ENCODE measurements at regions not wholly inside any gene's neighbourhood (a gene's known extent, or its start where the extent isn't known, plus 50 kb on each side); places are given as distances from the start of the nearest gene placed in this dataset.

GRCh38 chr18:73163236-73163635 lies 295.4 kb upstream of the NETO1 start:
- no peak for DNase-seq (ENCODE audit: low spot score)
- Mint-ChIP-seq H3K27me3 (ENCODE audit: low read depth) (no peaks in the 10 kb centered on the region), H3K36me3 (ENCODE audit: low read depth) (no peaks in the 10 kb centered on the region), H3K4me1 (ENCODE audit: low read depth) (no peaks in the 10 kb centered on the region), H3K27ac (ENCODE audit: unreplicated experiment) (no peak overlapping the region), H3K9me3 (ENCODE audit: low read depth) (peaks cover 4% of the 10 kb centered on the region), H3K4me3 (ENCODE audit: unreplicated experiment) (no peak overlapping the region)
- no peak for TF ChIP-seq CTCF (IDR thresholded peaks at IDR 0.05)

- Mint-ChIP-seq H3K9me3 (ENCODE audit: low read depth) (no peaks in the 10 kb centered on the region), H3K27me3 (ENCODE audit: low read depth) (no peaks in the 10 kb centered on the region), H3K27ac (ENCODE audit: unreplicated experiment) (no peak overlapping the region), H3K4me1 (ENCODE audit: low read depth) (peaks cover 8% of the 10 kb centered on the region), H3K36me3 (ENCODE audit: low read depth) (no peaks in the 10 kb centered on the region), H3K4me3 (ENCODE audit: unreplicated experiment) (no peak overlapping the region)
- DNase-seq (ENCODE audit: low spot score), result no peak
- no peak for TF ChIP-seq CTCF (IDR thresholded peaks at IDR 0.05)
Observed at GRCh38 chr18:73156117-73156516, 288.3 kb upstream of the NETO1 start.

GRCh38 chr18:73153271-73153670 lies 285.5 kb upstream of the NETO1 start:
- no peak overlapping the region for H3K4me3 Mint-ChIP-seq (ENCODE audit: unreplicated experiment)
- no peak overlapping the region for H3K27ac Mint-ChIP-seq (ENCODE audit: unreplicated experiment)
- no peaks in the 10 kb centered on the region for H3K36me3 Mint-ChIP-seq (ENCODE audit: low read depth)
- H3K9me3 Mint-ChIP-seq (ENCODE audit: low read depth), result no peaks in the 10 kb centered on the region
- H3K27me3 Mint-ChIP-seq (ENCODE audit: low read depth), result peaks cover 1% of the 10 kb centered on the region
- H3K4me1 Mint-ChIP-seq (ENCODE audit: low read depth), result peaks cover 10% of the 10 kb centered on the region
- TF ChIP-seq CTCF (IDR thresholded peaks at IDR 0.05), result no peak
- no peak for DNase-seq (ENCODE audit: low spot score)

GRCh38 chr18:73151086-73151485 lies 283.3 kb upstream of the NETO1 start:
- H3K4me3 Mint-ChIP-seq (ENCODE audit: unreplicated experiment), result no peak overlapping the region
- no peak for TF ChIP-seq CTCF (IDR thresholded peaks at IDR 0.05)
- no peak overlapping the region for H3K27ac Mint-ChIP-seq (ENCODE audit: unreplicated experiment)
- H3K27me3 Mint-ChIP-seq (ENCODE audit: low read depth), result peaks cover 1% of the 10 kb centered on the region
- H3K4me1 Mint-ChIP-seq (ENCODE audit: low read depth), result peaks cover 10% of the 10 kb centered on the region
- DNase-seq (ENCODE audit: low spot score), result no peak
- H3K36me3 Mint-ChIP-seq (ENCODE audit: low read depth), result no peaks in the 10 kb centered on the region
- H3K9me3 Mint-ChIP-seq (ENCODE audit: low read depth), result no peaks in the 10 kb centered on the region

- DNase-seq (ENCODE audit: low spot score), result no peak
- no peak overlapping the region for H3K4me3 Mint-ChIP-seq (ENCODE audit: unreplicated experiment)
- H3K4me1 Mint-ChIP-seq (ENCODE audit: low read depth), result peaks cover 10% of the 10 kb centered on the region
- TF ChIP-seq CTCF (IDR thresholded peaks at IDR 0.05), result peak; percentile 19
- H3K27ac Mint-ChIP-seq (ENCODE audit: unreplicated experiment), result no peak overlapping the region
- H3K36me3 Mint-ChIP-seq (ENCODE audit: low read depth), result no peaks in the 10 kb centered on the region
- H3K9me3 Mint-ChIP-seq (ENCODE audit: low read depth), result no peaks in the 10 kb centered on the region
- peaks cover 1% of the 10 kb centered on the region for H3K27me3 Mint-ChIP-seq (ENCODE audit: low read depth)
Observed at GRCh38 chr18:73150199-73150598, 282.4 kb upstream of the NETO1 start.
